ENCODE measurements at regions not wholly inside any gene's neighbourhood (a gene's known extent, or its start where the extent isn't known, plus 50 kb on each side); places are given as distances from the start of the nearest gene placed in this dataset.

GRCh38 chr2:220219371-220219770 lies 591.9 kb downstream of the SLC4A3 start:
- Mint-ChIP-seq H3K9me3 (no peaks in the 10 kb centered on the region), H3K36me3 (ENCODE audit: low read depth) (no peaks in the 10 kb centered on the region), H3K4me3 (no peak overlapping the region), H3K27ac (no peak overlapping the region), H3K4me1 (ENCODE audit: low read depth) (no peaks in the 10 kb centered on the region), H3K27me3 (no peaks in the 10 kb centered on the region)
- no peak for DNase-seq

- Mint-ChIP-seq H3K4me1 (ENCODE audit: low read depth) (no peaks in the 10 kb centered on the region), H3K27ac (no peak overlapping the region), H3K9me3 (no peaks in the 10 kb centered on the region), H3K4me3 (no peak overlapping the region), H3K36me3 (ENCODE audit: low read depth) (no peaks in the 10 kb centered on the region), H3K27me3 (no peaks in the 10 kb centered on the region)
- no peak for DNase-seq
These were observed 592.6 kb downstream of the SLC4A3 start for GRCh38 chr2:220220009-220220408.

GRCh38 chr2:220221992-220222391 lies 594.6 kb downstream of the SLC4A3 start:
- Mint-ChIP-seq H3K4me3 (no peak overlapping the region), H3K4me1 (ENCODE audit: low read depth) (no peaks in the 10 kb centered on the region), H3K27me3 (no peaks in the 10 kb centered on the region), H3K27ac (no peak overlapping the region), H3K36me3 (ENCODE audit: low read depth) (no peaks in the 10 kb centered on the region), H3K9me3 (no peaks in the 10 kb centered on the region)
- no peak for DNase-seq

- H3K36me3 Mint-ChIP-seq (ENCODE audit: low read depth) = no peaks in the 10 kb centered on the region
- no peak overlapping the region for H3K4me3 Mint-ChIP-seq
- no peaks in the 10 kb centered on the region for H3K27me3 Mint-ChIP-seq
- DNase-seq = no peak
- no peaks in the 10 kb centered on the region for H3K9me3 Mint-ChIP-seq
- no peaks in the 10 kb centered on the region for H3K4me1 Mint-ChIP-seq (ENCODE audit: low read depth)
- H3K27ac Mint-ChIP-seq = no peak overlapping the region
These were observed 597.5 kb downstream of the SLC4A3 start for GRCh38 chr2:220224691-220225543.

GRCh38 chr2:220226076-220226475 lies 598.6 kb downstream of the SLC4A3 start:
- Mint-ChIP-seq H3K4me1 (ENCODE audit: low read depth) (no peaks in the 10 kb centered on the region), H3K36me3 (ENCODE audit: low read depth) (no peaks in the 10 kb centered on the region), H3K9me3 (no peaks in the 10 kb centered on the region), H3K4me3 (no peak overlapping the region), H3K27ac (no peak overlapping the region), H3K27me3 (no peaks in the 10 kb centered on the region)
- no peak for DNase-seq

- DNase-seq = no peak
- Mint-ChIP-seq H3K27me3 (no peaks in the 10 kb centered on the region), H3K9me3 (no peaks in the 10 kb centered on the region), H3K4me3 (no peak overlapping the region), H3K4me1 (ENCODE audit: low read depth) (no peaks in the 10 kb centered on the region), H3K27ac (no peak overlapping the region), H3K36me3 (ENCODE audit: low read depth) (no peaks in the 10 kb centered on the region)
These were observed 599.1 kb downstream of the SLC4A3 start for GRCh38 chr2:220226546-220226945.

- Mint-ChIP-seq H3K9me3 (no peaks in the 10 kb centered on the region), H3K4me1 (ENCODE audit: low read depth) (no peaks in the 10 kb centered on the region), H3K4me3 (no peak overlapping the region), H3K27ac (no peak overlapping the region), H3K27me3 (no peaks in the 10 kb centered on the region), H3K36me3 (ENCODE audit: low read depth) (no peaks in the 10 kb centered on the region)
- DNase-seq = no peak
These were observed 600.0 kb downstream of the SLC4A3 start for GRCh38 chr2:220227266-220227920.

- Mint-ChIP-seq H3K4me1 (ENCODE audit: low read depth) (no peaks in the 10 kb centered on the region), H3K27me3 (no peaks in the 10 kb centered on the region), H3K27ac (no peak overlapping the region), H3K36me3 (ENCODE audit: low read depth) (no peaks in the 10 kb centered on the region), H3K4me3 (no peak overlapping the region), H3K9me3 (no peaks in the 10 kb centered on the region)
- DNase-seq = no peak
These were observed 601.0 kb downstream of the SLC4A3 start for GRCh38 chr2:220228310-220229006.

- DNase-seq = no peak
- Mint-ChIP-seq H3K27me3 (no peaks in the 10 kb centered on the region), H3K36me3 (ENCODE audit: low read depth) (no peaks in the 10 kb centered on the region), H3K4me3 (no peak overlapping the region), H3K4me1 (ENCODE audit: low read depth) (no peaks in the 10 kb centered on the region), H3K9me3 (no peaks in the 10 kb centered on the region), H3K27ac (no peak overlapping the region)
These were observed 613.2 kb downstream of the SLC4A3 start for GRCh38 chr2:220240641-220241040.

GRCh38 chr2:220241423-220241822 lies 614.0 kb downstream of the SLC4A3 start:
- Mint-ChIP-seq H3K27me3 (no peaks in the 10 kb centered on the region), H3K9me3 (no peaks in the 10 kb centered on the region), H3K36me3 (ENCODE audit: low read depth) (no peaks in the 10 kb centered on the region), H3K4me3 (no peak overlapping the region), H3K4me1 (ENCODE audit: low read depth) (no peaks in the 10 kb centered on the region), H3K27ac (no peak overlapping the region)
- no peak for DNase-seq

- no peak for DNase-seq
- no peaks in the 10 kb centered on the region for H3K27me3 Mint-ChIP-seq
- no peak overlapping the region for H3K4me3 Mint-ChIP-seq
- H3K4me1 Mint-ChIP-seq (ENCODE audit: low read depth) = no peaks in the 10 kb centered on the region
- H3K27ac Mint-ChIP-seq = no peak overlapping the region
- H3K36me3 Mint-ChIP-seq (ENCODE audit: low read depth) = no peaks in the 10 kb centered on the region
- H3K9me3 Mint-ChIP-seq = no peaks in the 10 kb centered on the region
These were observed 616.1 kb downstream of the SLC4A3 start for GRCh38 chr2:220243571-220243970.

- Mint-ChIP-seq H3K27me3 (no peaks in the 10 kb centered on the region), H3K4me3 (no peak overlapping the region), H3K36me3 (ENCODE audit: low read depth) (no peaks in the 10 kb centered on the region), H3K9me3 (no peaks in the 10 kb centered on the region), H3K4me1 (ENCODE audit: low read depth) (no peaks in the 10 kb centered on the region), H3K27ac (no peak overlapping the region)
- no peak for DNase-seq
These were observed 619.0 kb downstream of the SLC4A3 start for GRCh38 chr2:220246386-220246785.

- Mint-ChIP-seq H3K4me1 (ENCODE audit: low read depth) (no peaks in the 10 kb centered on the region), H3K27me3 (no peaks in the 10 kb centered on the region), H3K36me3 (ENCODE audit: low read depth) (no peaks in the 10 kb centered on the region), H3K9me3 (peaks cover 2% of the 10 kb centered on the region), H3K4me3 (no peak overlapping the region), H3K27ac (no peak overlapping the region)
- DNase-seq = no peak
These were observed 620.3 kb downstream of the SLC4A3 start for GRCh38 chr2:220247588-220248350.

- Mint-ChIP-seq H3K36me3 (ENCODE audit: low read depth) (no peaks in the 10 kb centered on the region), H3K9me3 (peaks cover 2% of the 10 kb centered on the region), H3K27me3 (no peaks in the 10 kb centered on the region), H3K4me1 (ENCODE audit: low read depth) (no peaks in the 10 kb centered on the region), H3K4me3 (no peak overlapping the region), H3K27ac (no peak overlapping the region)
- DNase-seq = no peak
These were observed 632.2 kb downstream of the SLC4A3 start for GRCh38 chr2:220259662-220260061.

Data from activated T-cell treated with anti-CD3 and anti-CD28 coated beads, Interleukin-2, amount 50 U/mL, for 24 hours (primary cell).